Heart left ventricle (tissue), 16 donors: ENCODE measurements at regions not wholly inside any gene's neighbourhood (a gene's known extent, or its start where the extent isn't known, plus 50 kb on each side); places are given as distances from the start of the nearest gene placed in this dataset.

Experiments used
- ATAC-seq, 4 donors: fragments of 200-7000 bp; cut with Tn5 transposase; one replicate each; pipeline ENCODE4 v1.9.1; 2020 to 2022; ENCODE audit warnings: moderate library complexity in 4 of 4, mild to moderate bottlenecking in 3 of 4, moderate number of reproducible peaks in 1 of 4
- DNase-seq, 5 donors: peaks; one replicate each; pipeline ENCODE4 v3.0.0-alpha.2; 2020
- H3K27ac ChIP-seq, 12 donors: fragments of 200-600 bp; sonication (generic) in 4 of 12; one replicate each; pipeline versions ENCODE4 v1.5.0 to v1.8.0; 2016 to 2022; ENCODE audit warnings: mild to moderate bottlenecking in 2 of 12
- H3K27me3 ChIP-seq, 9 donors: fragments of 200-600 bp; sonication (generic) in 2 of 9; one replicate each; pipeline versions ENCODE4 v1.5.1 to v1.8.0; 2016 to 2022; ENCODE audit warnings: mild to moderate bottlenecking in 3 of 9
- H3K36me3 ChIP-seq, 9 donors: fragments of 200-600 bp; sonication (generic) in 2 of 9; one replicate each; pipeline versions ENCODE4 v1.5.0 to v1.8.0; 2018 to 2022; ENCODE audit warnings: mild to moderate bottlenecking in 2 of 9
- H3K4me1 ChIP-seq, 12 donors: fragments of 200-600 bp; sonication (generic) in 4 of 12; one replicate each; pipeline versions ENCODE4 v1.5.0 to v1.8.0; 2016 to 2022; ENCODE audit warnings: mild to moderate bottlenecking in 3 of 12
- H3K4me3 ChIP-seq, 12 donors: fragments of 200-600 bp; sonication (generic) in 4 of 12; one replicate each; pipeline versions ENCODE4 v1.5.0 to v1.8.0; 2017 to 2022; ENCODE audit warnings: mild to moderate bottlenecking in 9 of 12, moderate library complexity in 4 of 12
- H3K9me3 ChIP-seq, 12 donors: fragments of 200-600 bp; sonication (generic) in 4 of 12; one replicate each; pipeline versions ENCODE4 v1.5.0 to v1.8.0; 2016 to 2022; ENCODE audit warnings: mild to moderate bottlenecking in 1 of 12
- POLR2A ChIP-seq, 2 donors: fragments of 450-650 bp; IDR thresholded peaks; one replicate each; pipeline ENCODE4 v1.6.1; 2017; ENCODE audit warnings: antibody characterized with exemption in 2 of 2, mild to moderate bottlenecking in 2 of 2, moderate library complexity in 2 of 2
- WGBS, 4 donors: extraction: QIAGEN DNeasy Blood & Tissue Kit in 2 of 4; methylation state at CpG; one replicate each; pipeline versions ENCODE4 v1.1.5 to v1.1.7; 2013 to 2018; 5-methylcytosine and 5-hydroxymethylcytosine counted together
- intact Hi-C, 10 donors: fragments of 100-400 bp; cut with DNase I; formaldehyde crosslinking; loops; one replicate each; pipeline versions ENCODE4 v1.11.1 to v1.14.2; 2022
- TF ChIP-seq, protein P1 (sequence below), 12 donors: fragments of 200-600 bp; sonication (generic) in 4 of 12; IDR thresholded peaks; one replicate each; pipeline versions ENCODE4 v1.5.0 to v1.8.0; 2018 to 2022; ENCODE audit warnings: antibody characterized with exemption in 12 of 12, mild to moderate bottlenecking in 5 of 12
- donor health status: ischemic (EF 13 %, LVEDD 7.1; RV severe dilation, severe dysfunction).
- donor health status: healthy with polysubstance abuse.
- donor health status: DM: no; HTN: yes; CAD: no.
- donor health status: DM: no; HTN: no; CAD: no.
- donor health status: ischemic (EF 25% LVEDD 6.9; RV normal size, moderate dysfunction).
- donor health status: ischemic (EF 25% LVEDD 5.7; RV mildly dilated, moderate dysfunction).
- donor health status: healthy.
- donor health status: DM: yes; HTN: yes; CAD: no.
- donor health status: ischemic (EF 35%, LVEDD 5.7; RV mildly dilated, moderate dysfunction).
- donor health status: nonischemic (EF 11% LVEDD 7.7; RV severe dilation, severe dysfunction).
- donor health status: DM: yes; HTN: yes; CAD: no.
- donor health status: PGD.
- donor health status: ischemic (EF 29% LVEDD 5.4; RV normal size, mild dysfunction).
- donor health status: nonischemic (EF 23%, LVEDD 6.1; RV moderate dilation, normal function).

DNA sequence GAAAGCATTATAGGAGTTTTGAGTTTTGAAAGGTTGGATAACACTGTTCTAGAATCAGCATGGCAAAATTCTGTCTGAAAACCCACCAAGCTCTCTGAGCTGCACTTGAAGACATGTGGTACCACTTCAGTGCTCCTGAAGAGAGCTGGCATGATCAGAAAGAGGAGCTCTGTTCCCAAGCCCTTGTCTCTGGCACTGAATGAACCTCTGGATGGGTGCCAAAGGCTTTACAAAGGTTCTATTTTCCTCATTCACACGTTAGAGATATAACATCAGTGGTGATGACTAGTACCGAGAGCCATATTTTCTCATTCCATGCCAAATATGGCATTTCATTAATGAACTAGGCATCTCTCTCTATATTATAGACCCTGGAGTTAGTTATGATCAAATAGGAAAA, 301.8 kb upstream of the ID4 start:
- no peak for TF ChIP-seq POLR2A (IDR thresholded peaks at IDR 0.05)
- TF ChIP-seq, protein P1, sequence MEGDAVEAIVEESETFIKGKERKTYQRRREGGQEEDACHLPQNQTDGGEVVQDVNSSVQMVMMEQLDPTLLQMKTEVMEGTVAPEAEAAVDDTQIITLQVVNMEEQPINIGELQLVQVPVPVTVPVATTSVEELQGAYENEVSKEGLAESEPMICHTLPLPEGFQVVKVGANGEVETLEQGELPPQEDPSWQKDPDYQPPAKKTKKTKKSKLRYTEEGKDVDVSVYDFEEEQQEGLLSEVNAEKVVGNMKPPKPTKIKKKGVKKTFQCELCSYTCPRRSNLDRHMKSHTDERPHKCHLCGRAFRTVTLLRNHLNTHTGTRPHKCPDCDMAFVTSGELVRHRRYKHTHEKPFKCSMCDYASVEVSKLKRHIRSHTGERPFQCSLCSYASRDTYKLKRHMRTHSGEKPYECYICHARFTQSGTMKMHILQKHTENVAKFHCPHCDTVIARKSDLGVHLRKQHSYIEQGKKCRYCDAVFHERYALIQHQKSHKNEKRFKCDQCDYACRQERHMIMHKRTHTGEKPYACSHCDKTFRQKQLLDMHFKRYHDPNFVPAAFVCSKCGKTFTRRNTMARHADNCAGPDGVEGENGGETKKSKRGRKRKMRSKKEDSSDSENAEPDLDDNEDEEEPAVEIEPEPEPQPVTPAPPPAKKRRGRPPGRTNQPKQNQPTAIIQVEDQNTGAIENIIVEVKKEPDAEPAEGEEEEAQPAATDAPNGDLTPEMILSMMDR (IDR thresholded peaks at IDR 0.05): no peak
- intact Hi-C loops: no loop called here

DNA sequence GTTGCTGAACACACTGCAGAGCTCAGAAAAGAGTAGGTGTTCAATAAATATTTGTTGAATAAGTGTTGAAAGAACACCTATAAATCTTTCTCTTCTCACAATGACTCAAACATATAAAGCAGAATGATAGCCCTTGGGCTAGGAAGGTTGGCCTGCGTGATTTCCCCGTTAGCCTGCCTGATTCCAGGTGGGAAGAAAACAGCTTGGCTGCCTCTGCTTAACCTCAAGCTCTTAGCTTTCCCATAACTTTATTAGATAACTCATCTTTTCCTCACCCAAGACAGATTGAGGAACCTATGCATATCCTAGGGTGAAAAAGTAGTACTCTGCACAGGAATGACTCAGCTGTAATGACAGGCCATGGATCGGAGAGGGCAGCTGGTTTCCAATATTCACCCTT, 300.3 kb upstream of the ID4 start:
- Histone ChIP-seq H3K4me3 (no peak overlapping the region), H3K9me3 (no peaks in the 10 kb centered on the region), H3K27me3 (no peaks in the 10 kb centered on the region), H3K36me3 (no peaks in the 10 kb centered on the region), H3K27ac (no peak overlapping the region), H3K4me1 (no peaks in the 10 kb centered on the region)
- intact Hi-C loops: no loop called here
- no peak for TF ChIP-seq POLR2A (IDR thresholded peaks at IDR 0.05)
- TF ChIP-seq, protein P1 (IDR thresholded peaks at IDR 0.05): no peak
- DNase-seq (no peak), ATAC-seq (no peak)
- WGBS, 4 donors: 92 to 98% (median 95%) methylated on average over 3 of the region's 3 CpGs

More for the DNA sequence above, 301.8 kb upstream of the ID4 start:
- ATAC-seq (no peak), DNase-seq (no peak)
- H3K27ac ChIP-seq: no peak overlapping the region
- H3K4me1 ChIP-seq: no peaks in the 10 kb centered on the region
- no peak overlapping the region for H3K4me3 ChIP-seq
- 34 to 38% (median 37%) methylated on average over 2 of the region's 2 CpGs for WGBS, 4 donors
- H3K9me3 ChIP-seq: no peaks in the 10 kb centered on the region
- no peaks in the 10 kb centered on the region for H3K27me3 ChIP-seq
- no peaks in the 10 kb centered on the region for H3K36me3 ChIP-seq

DNA sequence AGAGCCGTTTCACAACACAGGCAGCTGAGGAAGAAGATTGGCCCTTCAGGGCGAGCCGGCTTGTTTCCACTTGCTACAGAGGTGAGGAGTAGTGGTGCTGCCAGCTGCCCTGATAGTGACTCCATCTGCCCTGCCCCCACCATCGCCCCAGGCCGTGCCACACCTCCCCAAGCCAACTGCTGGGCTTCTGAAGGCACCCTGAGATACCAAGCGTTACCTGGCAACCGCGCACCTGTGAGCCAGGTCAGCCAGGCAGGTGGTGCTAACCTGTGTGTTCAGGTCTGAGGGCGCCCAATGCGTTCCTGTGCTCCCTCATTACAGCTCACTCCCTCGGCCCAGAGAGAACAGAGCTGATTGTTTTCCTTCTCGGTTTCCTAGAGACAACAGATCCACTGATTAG, 299.1 kb upstream of the ID4 start:
- ATAC-seq (no peak), DNase-seq (no peak)
- H3K27ac ChIP-seq: no peak overlapping the region

DNA sequence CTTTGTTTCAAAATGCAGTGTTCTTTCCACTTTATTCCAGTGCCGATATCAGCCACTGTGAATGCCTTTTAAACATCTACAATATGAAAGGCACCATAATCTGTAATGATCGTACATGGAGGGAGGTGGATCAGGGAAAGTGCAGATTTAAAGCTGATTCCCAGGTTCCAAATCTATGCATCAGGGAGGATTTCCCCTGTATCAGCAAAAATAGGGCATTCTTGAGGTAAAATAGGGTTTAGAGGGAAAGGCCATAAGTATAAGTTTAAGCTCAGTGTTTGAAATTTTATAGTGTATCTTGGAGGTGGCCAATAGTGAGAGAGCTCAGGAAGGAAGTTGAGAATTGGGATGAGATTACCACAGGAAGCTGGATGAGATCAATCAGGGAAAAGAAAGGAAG, 289.7 kb upstream of the ID4 start:
- Histone ChIP-seq H3K4me1 (no peaks in the 10 kb centered on the region), H3K36me3 (no peaks in the 10 kb centered on the region), H3K27me3 (no peaks in the 10 kb centered on the region), H3K4me3 (no peak overlapping the region), H3K27ac (no peak overlapping the region), H3K9me3 (no peaks in the 10 kb centered on the region)
- ATAC-seq (no peak), DNase-seq (no peak)
- TF ChIP-seq POLR2A (IDR thresholded peaks at IDR 0.05): no peak
- TF ChIP-seq, protein P1 (IDR thresholded peaks at IDR 0.05): no peak
- intact Hi-C loops: no loop called here
- WGBS, 4 donors: 80 to 96% (median 87%) methylated on average over 2 of the region's 2 CpGs

More for the DNA sequence above, 299.1 kb upstream of the ID4 start:
- Histone ChIP-seq H3K4me1 (no peaks in the 10 kb centered on the region), H3K9me3 (no peaks in the 10 kb centered on the region), H3K27me3 (no peaks in the 10 kb centered on the region), H3K36me3 (no peaks in the 10 kb centered on the region), H3K4me3 (no peak overlapping the region)
- TF ChIP-seq, protein P1 (IDR thresholded peaks at IDR 0.05): no peak
- TF ChIP-seq POLR2A (IDR thresholded peaks at IDR 0.05): no peak
- intact Hi-C loops: no loop called here
- WGBS, 4 donors: 56 to 67% (median 63%) methylated on average over 10 to 12 of the region's 12 CpGs
